ENCODE measurements at regions not wholly inside any gene's neighbourhood (a gene's known extent, or its start where the extent isn't known, plus 50 kb on each side); places are given as distances from the start of the nearest gene placed in this dataset.

DNA sequence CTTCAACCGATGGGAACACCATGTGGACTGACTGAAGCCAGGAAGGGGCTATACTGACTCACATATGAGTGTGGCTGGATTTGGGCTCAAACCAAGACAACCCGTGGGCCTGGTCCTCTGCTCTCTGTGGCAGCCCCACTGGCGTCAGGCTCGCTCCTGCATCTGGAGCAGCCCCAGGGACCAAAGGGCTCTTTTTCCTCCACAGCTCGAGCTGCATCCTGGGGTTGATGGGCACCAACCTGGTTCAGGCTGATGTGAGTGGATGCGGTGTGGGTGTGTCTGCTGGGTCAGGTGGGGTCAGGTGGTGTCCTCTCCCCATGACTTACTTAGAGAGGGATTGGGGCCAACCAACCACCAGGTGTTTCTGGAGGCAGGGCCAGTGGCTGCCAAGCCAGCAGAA is 303.0 kb upstream of the AJAP1 start:
- no peak for FAIRE-seq
- Histone ChIP-seq H2AFZ (ENCODE audit: low read depth, low read length) (no peak overlapping the region), H3K27me3 (ENCODE audit: control insufficient read depth in 2 of 2, insufficient read depth in 2 of 2, low read length in 2 of 2) (no peaks in the 10 kb centered on the region), H3K9ac (replicated peaks; ENCODE audit: extremely low read depth, insufficient read depth, low read length) (no peak overlapping the region), H3K4me3 (replicated peaks in 1 of 3; ENCODE audit: insufficient read depth in 1 of 3, low read depth in 1 of 3, low read length in 3 of 3) (no peak overlapping the region), H4K20me1 (replicated peaks; ENCODE audit: control insufficient read depth, extremely low read depth, insufficient read depth, low read length) (no peaks in the 10 kb centered on the region), H3K4me1 (ENCODE audit: control insufficient read depth, extremely low read depth, insufficient read depth, low read length) (no peaks in the 10 kb centered on the region), H3K9me1 (replicated peaks; ENCODE audit: control insufficient read depth, extremely low read depth, insufficient read depth, low read length) (no peaks in the 10 kb centered on the region), H3K36me3 (ENCODE audit: control insufficient read depth in 2 of 2, extremely low read depth in 1 of 2, insufficient read depth in 2 of 2, low read length in 2 of 2) (no peaks in the 10 kb centered on the region), H3K79me2 (ENCODE audit: control insufficient read depth, insufficient read depth, low read length) (no peaks in the 10 kb centered on the region), H3K4me2 (ENCODE audit: insufficient read depth, low read length) (no peak overlapping the region), H3K9me3 (replicated peaks; ENCODE audit: control insufficient read depth, insufficient read depth, low read length) (peaks cover 15% of the 10 kb centered on the region), H3K27ac (ENCODE audit: insufficient read depth, low read depth, low read length) (no peak overlapping the region)
- ChIA-PET POLR2A (no interaction called here), CTCF (no interaction called here)
- BruUV-seq (replicated peaks), result no TSS peak
- DNase-seq (ENCODE audit: low read depth, low spot score), result no peak
- dilution Hi-C loops (cut with MboI; ENCODE audit: extremely low pct_ligation_motif_present, low sequenced_read_pairs), result no loop called here
- intact Hi-C loops (cut with micrococcal nuclease), result no loop called here
- TF ChIP-seq POLR2A (IDR thresholded peaks at IDR 0.05; ENCODE audit: low read depth, low read length), result no peak
- no peak for TF ChIP-seq FOS (IDR thresholded peaks at IDR 0.05; ENCODE audit: borderline replicate concordance, insufficient read depth, low read length)
- TF ChIP-seq, protein P1, sequence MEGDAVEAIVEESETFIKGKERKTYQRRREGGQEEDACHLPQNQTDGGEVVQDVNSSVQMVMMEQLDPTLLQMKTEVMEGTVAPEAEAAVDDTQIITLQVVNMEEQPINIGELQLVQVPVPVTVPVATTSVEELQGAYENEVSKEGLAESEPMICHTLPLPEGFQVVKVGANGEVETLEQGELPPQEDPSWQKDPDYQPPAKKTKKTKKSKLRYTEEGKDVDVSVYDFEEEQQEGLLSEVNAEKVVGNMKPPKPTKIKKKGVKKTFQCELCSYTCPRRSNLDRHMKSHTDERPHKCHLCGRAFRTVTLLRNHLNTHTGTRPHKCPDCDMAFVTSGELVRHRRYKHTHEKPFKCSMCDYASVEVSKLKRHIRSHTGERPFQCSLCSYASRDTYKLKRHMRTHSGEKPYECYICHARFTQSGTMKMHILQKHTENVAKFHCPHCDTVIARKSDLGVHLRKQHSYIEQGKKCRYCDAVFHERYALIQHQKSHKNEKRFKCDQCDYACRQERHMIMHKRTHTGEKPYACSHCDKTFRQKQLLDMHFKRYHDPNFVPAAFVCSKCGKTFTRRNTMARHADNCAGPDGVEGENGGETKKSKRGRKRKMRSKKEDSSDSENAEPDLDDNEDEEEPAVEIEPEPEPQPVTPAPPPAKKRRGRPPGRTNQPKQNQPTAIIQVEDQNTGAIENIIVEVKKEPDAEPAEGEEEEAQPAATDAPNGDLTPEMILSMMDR (IDR thresholded peaks at IDR 0.05; ENCODE audit: extremely low read depth in 1 of 2, insufficient read depth in 1 of 2, low read depth in 1 of 2, low read length in 2 of 2), result no peak
- no peak for TF ChIP-seq MYC (IDR thresholded peaks at IDR 0.05; ENCODE audit: low read depth, low read length)
- TF ChIP-seq, protein P2, sequence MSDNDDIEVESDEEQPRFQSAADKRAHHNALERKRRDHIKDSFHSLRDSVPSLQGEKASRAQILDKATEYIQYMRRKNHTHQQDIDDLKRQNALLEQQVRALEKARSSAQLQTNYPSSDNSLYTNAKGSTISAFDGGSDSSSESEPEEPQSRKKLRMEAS (IDR thresholded peaks at IDR 0.05; ENCODE audit: insufficient read depth, insufficient read length), result no peak
- no peak for TF ChIP-seq EZH2 (IDR thresholded peaks at IDR 0.05; ENCODE audit: borderline replicate concordance, low read depth, low read length, severe bottlenecking)
- no peak for TF ChIP-seq POLR2AphosphoS5 (IDR thresholded peaks at IDR 0.05; ENCODE audit: insufficient read depth, low read depth, low read length)
